WERI-Rb-1 (cell line): ENCODE measurements at regions not wholly inside any gene's neighbourhood (a gene's known extent, or its start where the extent isn't known, plus 50 kb on each side); places are given as distances from the start of the nearest gene placed in this dataset.
"Not testable (repeated sequence)": the region's sequence is repeated elsewhere in the genome, so short reads cannot be mapped to it uniquely, and the experiment has no call there.

ENCODE experiments used
- DNase-seq: peaks from one replicate; pipeline ENCODE4 v3.0.0-alpha.2; 2020
- H3K27ac ChIP-seq: fragments of 250-450 bp; sonication (Bioruptor Pico); 2 replicates; pipeline ENCODE4 v1.5.1; 2020; ENCODE audit warnings: mild to moderate bottlenecking, moderate library complexity
- H3K27me3 ChIP-seq: fragments of 250-450 bp; sonication (Bioruptor Pico); 2 replicates; pipeline ENCODE4 v1.5.1; 2021; ENCODE audit warnings: mild to moderate bottlenecking, low read depth, moderate library complexity; ENCODE audit not compliant: insufficient read depth, severe bottlenecking
- H3K36me3 ChIP-seq: fragments of 250-450 bp; sonication (Bioruptor Pico); 2 replicates; pipeline ENCODE4 v1.5.1; 2020; ENCODE audit warnings: mild to moderate bottlenecking, moderate library complexity
- H3K4me3 ChIP-seq: 2 replicates; pipeline ENCODE4 v1.5.1; 2011; ENCODE audit warnings: low read depth, mild to moderate bottlenecking, control low read depth, low read length
- H3K9me3 ChIP-seq: fragments of 250-450 bp; sonication (Bioruptor Pico); 2 replicates; pipeline ENCODE4 v1.5.1; 2021; ENCODE audit warnings: mild to moderate bottlenecking, moderate library complexity; ENCODE audit not compliant: severe bottlenecking
- TF ChIP-seq, protein P1 (sequence below): IDR thresholded peaks from 2 replicates; pipeline ENCODE4 v1.5.1; 2011; ENCODE audit warnings: low read depth, mild to moderate bottlenecking, control low read depth, inconsistent platforms, low read length

DNA sequence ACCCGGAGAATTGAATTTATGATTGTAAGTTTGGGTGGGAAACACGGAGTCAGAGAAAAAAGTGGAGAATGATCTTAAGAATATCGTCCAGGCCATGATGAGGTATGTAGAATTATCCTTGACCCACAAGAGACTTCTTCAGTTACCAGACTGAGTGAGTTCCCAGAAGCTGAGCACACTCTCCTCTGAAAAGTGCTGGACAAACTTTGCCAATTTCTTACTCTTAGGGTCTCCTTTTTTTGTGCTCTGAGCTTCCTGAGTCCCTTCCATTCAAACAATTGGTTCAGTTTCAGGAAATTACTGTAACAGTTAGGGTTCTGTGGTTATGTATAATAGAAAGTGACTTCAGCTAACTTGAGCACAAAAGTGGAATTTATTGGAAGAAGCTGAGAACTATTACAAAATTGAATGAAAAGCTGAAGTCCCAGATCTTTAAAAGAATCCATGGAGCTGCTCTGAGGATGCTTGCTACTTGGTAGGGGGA is 50.6 kb upstream of the EHBP1 start:
- H3K4me3 ChIP-seq, result no peak overlapping the region
- no peak overlapping the region for H3K27ac ChIP-seq
- DNase-seq, result no peak
- no peaks in the 10 kb centered on the region for H3K27me3 ChIP-seq
- H3K36me3 ChIP-seq, result no peaks in the 10 kb centered on the region
- H3K9me3 ChIP-seq, result peaks cover 9% of the 10 kb centered on the region
- TF ChIP-seq, protein P1, sequence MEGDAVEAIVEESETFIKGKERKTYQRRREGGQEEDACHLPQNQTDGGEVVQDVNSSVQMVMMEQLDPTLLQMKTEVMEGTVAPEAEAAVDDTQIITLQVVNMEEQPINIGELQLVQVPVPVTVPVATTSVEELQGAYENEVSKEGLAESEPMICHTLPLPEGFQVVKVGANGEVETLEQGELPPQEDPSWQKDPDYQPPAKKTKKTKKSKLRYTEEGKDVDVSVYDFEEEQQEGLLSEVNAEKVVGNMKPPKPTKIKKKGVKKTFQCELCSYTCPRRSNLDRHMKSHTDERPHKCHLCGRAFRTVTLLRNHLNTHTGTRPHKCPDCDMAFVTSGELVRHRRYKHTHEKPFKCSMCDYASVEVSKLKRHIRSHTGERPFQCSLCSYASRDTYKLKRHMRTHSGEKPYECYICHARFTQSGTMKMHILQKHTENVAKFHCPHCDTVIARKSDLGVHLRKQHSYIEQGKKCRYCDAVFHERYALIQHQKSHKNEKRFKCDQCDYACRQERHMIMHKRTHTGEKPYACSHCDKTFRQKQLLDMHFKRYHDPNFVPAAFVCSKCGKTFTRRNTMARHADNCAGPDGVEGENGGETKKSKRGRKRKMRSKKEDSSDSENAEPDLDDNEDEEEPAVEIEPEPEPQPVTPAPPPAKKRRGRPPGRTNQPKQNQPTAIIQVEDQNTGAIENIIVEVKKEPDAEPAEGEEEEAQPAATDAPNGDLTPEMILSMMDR, result no peak

GRCh38 chr2:62654423-62654791 is 51.1 kb upstream of the EHBP1 start:
- Histone ChIP-seq H3K9me3 (peaks cover 9% of the 10 kb centered on the region), H3K27ac (no peak overlapping the region), H3K36me3 (no peaks in the 10 kb centered on the region), H3K27me3 (no peaks in the 10 kb centered on the region), H3K4me3 (no peak overlapping the region)
- no peak for DNase-seq
- TF ChIP-seq, protein P1, result no peak

GRCh38 chr2:62653582-62654422 is 51.7 kb upstream of the EHBP1 start:
- peaks cover 9% of the 10 kb centered on the region for H3K9me3 ChIP-seq
- H3K36me3 ChIP-seq, result no peaks in the 10 kb centered on the region
- no peak overlapping the region for H3K4me3 ChIP-seq
- DNase-seq, result no peak
- TF ChIP-seq, protein P1, result no peak
- no peak overlapping the region for H3K27ac ChIP-seq
- no peaks in the 10 kb centered on the region for H3K27me3 ChIP-seq

GRCh38 chr2:62649087-62649486 is 56.4 kb upstream of the EHBP1 start:
- H3K36me3 ChIP-seq, DNase-seq, H3K27ac ChIP-seq, H3K9me3 ChIP-seq, H3K4me3 ChIP-seq, H3K27me3 ChIP-seq: not testable (repeated sequence)

DNA sequence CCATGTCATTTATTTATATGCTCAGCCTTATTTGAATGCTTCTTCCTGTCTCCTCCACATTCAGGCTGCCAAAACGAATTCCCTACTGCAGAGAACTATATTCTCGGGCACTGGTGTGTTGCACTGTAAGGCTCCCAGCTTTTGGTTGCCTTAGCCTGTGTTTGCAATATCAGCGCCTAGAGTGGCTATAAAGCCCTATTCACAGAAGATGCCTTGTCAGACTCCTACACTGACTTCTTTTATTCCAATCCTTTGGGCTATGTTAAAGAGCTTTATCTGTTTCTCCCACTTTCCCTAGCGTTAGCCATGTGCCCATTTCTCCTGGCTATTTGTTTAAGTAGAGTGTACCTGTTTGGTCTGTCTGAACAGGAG is 62.4 kb upstream of the EHBP1 start:
- no peak for DNase-seq
- Histone ChIP-seq H3K27ac (no peak overlapping the region), H3K9me3 (no peaks in the 10 kb centered on the region), H3K4me3 (no peak overlapping the region), H3K36me3 (no peaks in the 10 kb centered on the region), H3K27me3 (no peaks in the 10 kb centered on the region)
- TF ChIP-seq, protein P1, result no peak

- H3K4me3 ChIP-seq, result no peak overlapping the region
- no peak for DNase-seq
- H3K9me3 ChIP-seq, result peaks cover 2% of the 10 kb centered on the region
- no peak overlapping the region for H3K27ac ChIP-seq
- H3K27me3 ChIP-seq, result no peaks in the 10 kb centered on the region
- TF ChIP-seq, protein P1, result no peak
- H3K36me3 ChIP-seq, result no peaks in the 10 kb centered on the region
Measured at GRCh38 chr2:62642429-62643099, 62.9 kb upstream of the EHBP1 start.
